ENCODE measurements at regions not wholly inside any gene's neighbourhood (a gene's known extent, or its start where the extent isn't known, plus 50 kb on each side); places are given as distances from the start of the nearest gene placed in this dataset.

DNA sequence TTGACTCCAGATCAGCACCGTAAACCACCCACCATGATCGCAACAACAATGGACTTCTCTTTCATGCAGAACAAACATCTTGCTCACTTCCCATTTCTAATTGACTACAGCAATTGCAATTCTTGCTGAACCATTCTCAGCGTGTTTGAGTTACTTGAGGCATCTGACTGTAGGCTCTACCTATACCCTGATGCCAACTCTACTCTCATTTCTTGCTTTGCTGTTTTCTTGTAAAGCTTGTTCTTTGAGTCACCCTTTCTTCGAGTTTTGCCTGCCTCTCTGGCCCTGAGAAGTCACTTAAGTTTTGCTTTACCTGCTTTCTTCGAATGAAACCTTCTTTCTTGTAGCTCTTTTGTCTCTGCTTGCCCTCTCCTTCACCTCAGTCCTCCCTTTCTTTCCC is 160.5 kb upstream of the RND3 start:
- Mint-ChIP-seq H3K4me3 (no peak overlapping the region), H3K4me1 (peaks cover 16% of the 10 kb centered on the region), H3K36me3 (0 out of 2 replicates have a peak, but pooled peaks cover 4% of the 10 kb centered on the region), H3K9me3 (peaks cover 7% of the 10 kb centered on the region; the same call in 1 of the 2 replicates), H3K27me3 (ENCODE audit: low read depth) (no peaks in the 10 kb centered on the region), H3K27ac (no peak overlapping the region)
- POLR2A ChIA-PET = no interaction called here
- DNase-seq (ENCODE audit: low spot score) = no peak
- TF ChIP-seq JUN (CRISPR knock-in tag; IDR thresholded peaks at IDR 0.05) = no peak
- TF ChIP-seq, protein P1, sequence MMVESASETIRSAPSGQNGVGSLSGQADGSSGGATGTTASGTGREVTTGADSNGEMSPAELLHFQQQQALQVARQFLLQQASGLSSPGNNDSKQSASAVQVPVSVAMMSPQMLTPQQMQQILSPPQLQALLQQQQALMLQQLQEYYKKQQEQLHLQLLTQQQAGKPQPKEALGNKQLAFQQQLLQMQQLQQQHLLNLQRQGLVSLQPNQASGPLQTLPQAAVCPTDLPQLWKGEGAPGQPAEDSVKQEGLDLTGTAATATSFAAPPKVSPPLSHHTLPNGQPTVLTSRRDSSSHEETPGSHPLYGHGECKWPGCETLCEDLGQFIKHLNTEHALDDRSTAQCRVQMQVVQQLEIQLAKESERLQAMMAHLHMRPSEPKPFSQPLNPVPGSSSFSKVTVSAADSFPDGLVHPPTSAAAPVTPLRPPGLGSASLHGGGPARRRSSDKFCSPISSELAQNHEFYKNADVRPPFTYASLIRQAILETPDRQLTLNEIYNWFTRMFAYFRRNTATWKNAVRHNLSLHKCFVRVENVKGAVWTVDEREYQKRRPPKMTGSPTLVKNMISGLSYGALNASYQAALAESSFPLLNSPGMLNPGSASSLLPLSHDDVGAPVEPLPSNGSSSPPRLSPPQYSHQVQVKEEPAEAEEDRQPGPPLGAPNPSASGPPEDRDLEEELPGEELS (CRISPR knock-in tag; IDR thresholded peaks at IDR 0.05) = no peak
- no peak for TF ChIP-seq ZNF263 (CRISPR knock-in tag; IDR thresholded peaks at IDR 0.05; ENCODE audit: low read depth)
- no peak for TF ChIP-seq FOXJ3 (CRISPR knock-in tag; IDR thresholded peaks at IDR 0.05; ENCODE audit: borderline replicate concordance)
- no peak for TF ChIP-seq OVOL2 (CRISPR knock-in tag; IDR thresholded peaks at IDR 0.05; ENCODE audit: borderline replicate concordance)
- TF ChIP-seq, protein P2, sequence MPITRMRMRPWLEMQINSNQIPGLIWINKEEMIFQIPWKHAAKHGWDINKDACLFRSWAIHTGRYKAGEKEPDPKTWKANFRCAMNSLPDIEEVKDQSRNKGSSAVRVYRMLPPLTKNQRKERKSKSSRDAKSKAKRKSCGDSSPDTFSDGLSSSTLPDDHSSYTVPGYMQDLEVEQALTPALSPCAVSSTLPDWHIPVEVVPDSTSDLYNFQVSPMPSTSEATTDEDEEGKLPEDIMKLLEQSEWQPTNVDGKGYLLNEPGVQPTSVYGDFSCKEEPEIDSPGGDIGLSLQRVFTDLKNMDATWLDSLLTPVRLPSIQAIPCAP (CRISPR knock-in tag; IDR thresholded peaks at IDR 0.05) = no peak
- TF ChIP-seq ELF4 (CRISPR knock-in tag; IDR thresholded peaks at IDR 0.05; ENCODE audit: low read depth) = no peak
- TF ChIP-seq ZNF416 (CRISPR knock-in tag; IDR thresholded peaks at IDR 0.05) = no peak
- no peak for TF ChIP-seq NR3C1 (CRISPR knock-in tag; conservative IDR thresholded peaks at IDR 0.05; ENCODE audit: low read depth)
- TF ChIP-seq, protein P3, sequence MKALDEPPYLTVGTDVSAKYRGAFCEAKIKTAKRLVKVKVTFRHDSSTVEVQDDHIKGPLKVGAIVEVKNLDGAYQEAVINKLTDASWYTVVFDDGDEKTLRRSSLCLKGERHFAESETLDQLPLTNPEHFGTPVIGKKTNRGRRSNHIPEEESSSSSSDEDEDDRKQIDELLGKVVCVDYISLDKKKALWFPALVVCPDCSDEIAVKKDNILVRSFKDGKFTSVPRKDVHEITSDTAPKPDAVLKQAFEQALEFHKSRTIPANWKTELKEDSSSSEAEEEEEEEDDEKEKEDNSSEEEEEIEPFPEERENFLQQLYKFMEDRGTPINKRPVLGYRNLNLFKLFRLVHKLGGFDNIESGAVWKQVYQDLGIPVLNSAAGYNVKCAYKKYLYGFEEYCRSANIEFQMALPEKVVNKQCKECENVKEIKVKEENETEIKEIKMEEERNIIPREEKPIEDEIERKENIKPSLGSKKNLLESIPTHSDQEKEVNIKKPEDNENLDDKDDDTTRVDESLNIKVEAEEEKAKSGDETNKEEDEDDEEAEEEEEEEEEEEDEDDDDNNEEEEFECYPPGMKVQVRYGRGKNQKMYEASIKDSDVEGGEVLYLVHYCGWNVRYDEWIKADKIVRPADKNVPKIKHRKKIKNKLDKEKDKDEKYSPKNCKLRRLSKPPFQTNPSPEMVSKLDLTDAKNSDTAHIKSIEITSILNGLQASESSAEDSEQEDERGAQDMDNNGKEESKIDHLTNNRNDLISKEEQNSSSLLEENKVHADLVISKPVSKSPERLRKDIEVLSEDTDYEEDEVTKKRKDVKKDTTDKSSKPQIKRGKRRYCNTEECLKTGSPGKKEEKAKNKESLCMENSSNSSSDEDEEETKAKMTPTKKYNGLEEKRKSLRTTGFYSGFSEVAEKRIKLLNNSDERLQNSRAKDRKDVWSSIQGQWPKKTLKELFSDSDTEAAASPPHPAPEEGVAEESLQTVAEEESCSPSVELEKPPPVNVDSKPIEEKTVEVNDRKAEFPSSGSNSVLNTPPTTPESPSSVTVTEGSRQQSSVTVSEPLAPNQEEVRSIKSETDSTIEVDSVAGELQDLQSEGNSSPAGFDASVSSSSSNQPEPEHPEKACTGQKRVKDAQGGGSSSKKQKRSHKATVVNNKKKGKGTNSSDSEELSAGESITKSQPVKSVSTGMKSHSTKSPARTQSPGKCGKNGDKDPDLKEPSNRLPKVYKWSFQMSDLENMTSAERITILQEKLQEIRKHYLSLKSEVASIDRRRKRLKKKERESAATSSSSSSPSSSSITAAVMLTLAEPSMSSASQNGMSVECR (CRISPR knock-in tag; IDR thresholded peaks at IDR 0.05; ENCODE audit: borderline replicate concordance) = no peak
- TF ChIP-seq, protein P4, sequence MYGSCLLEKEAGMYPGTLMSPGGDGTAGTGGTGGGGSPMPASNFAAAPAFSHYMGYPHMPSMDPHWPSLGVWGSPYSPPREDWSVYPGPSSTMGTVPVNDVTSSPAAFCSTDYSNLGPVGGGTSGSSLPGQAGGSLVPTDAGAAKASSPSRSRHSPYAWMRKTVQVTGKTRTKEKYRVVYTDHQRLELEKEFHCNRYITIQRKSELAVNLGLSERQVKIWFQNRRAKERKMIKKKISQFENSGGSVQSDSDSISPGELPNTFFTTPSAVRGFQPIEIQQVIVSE (CRISPR knock-in tag; IDR thresholded peaks at IDR 0.05; ENCODE audit: borderline replicate concordance) = no peak
- TF ChIP-seq, protein P5, sequence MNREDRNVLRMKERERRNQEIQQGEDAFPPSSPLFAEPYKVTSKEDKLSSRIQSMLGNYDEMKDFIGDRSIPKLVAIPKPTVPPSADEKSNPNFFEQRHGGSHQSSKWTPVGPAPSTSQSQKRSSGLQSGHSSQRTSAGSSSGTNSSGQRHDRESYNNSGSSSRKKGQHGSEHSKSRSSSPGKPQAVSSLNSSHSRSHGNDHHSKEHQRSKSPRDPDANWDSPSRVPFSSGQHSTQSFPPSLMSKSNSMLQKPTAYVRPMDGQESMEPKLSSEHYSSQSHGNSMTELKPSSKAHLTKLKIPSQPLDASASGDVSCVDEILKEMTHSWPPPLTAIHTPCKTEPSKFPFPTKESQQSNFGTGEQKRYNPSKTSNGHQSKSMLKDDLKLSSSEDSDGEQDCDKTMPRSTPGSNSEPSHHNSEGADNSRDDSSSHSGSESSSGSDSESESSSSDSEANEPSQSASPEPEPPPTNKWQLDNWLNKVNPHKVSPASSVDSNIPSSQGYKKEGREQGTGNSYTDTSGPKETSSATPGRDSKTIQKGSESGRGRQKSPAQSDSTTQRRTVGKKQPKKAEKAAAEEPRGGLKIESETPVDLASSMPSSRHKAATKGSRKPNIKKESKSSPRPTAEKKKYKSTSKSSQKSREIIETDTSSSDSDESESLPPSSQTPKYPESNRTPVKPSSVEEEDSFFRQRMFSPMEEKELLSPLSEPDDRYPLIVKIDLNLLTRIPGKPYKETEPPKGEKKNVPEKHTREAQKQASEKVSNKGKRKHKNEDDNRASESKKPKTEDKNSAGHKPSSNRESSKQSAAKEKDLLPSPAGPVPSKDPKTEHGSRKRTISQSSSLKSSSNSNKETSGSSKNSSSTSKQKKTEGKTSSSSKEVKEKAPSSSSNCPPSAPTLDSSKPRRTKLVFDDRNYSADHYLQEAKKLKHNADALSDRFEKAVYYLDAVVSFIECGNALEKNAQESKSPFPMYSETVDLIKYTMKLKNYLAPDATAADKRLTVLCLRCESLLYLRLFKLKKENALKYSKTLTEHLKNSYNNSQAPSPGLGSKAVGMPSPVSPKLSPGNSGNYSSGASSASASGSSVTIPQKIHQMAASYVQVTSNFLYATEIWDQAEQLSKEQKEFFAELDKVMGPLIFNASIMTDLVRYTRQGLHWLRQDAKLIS (CRISPR knock-in tag; IDR thresholded peaks at IDR 0.05; ENCODE audit: borderline replicate concordance) = no peak
- TF ChIP-seq, protein P6, sequence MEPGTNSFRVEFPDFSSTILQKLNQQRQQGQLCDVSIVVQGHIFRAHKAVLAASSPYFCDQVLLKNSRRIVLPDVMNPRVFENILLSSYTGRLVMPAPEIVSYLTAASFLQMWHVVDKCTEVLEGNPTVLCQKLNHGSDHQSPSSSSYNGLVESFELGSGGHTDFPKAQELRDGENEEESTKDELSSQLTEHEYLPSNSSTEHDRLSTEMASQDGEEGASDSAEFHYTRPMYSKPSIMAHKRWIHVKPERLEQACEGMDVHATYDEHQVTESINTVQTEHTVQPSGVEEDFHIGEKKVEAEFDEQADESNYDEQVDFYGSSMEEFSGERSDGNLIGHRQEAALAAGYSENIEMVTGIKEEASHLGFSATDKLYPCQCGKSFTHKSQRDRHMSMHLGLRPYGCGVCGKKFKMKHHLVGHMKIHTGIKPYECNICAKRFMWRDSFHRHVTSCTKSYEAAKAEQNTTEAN (CRISPR knock-in tag; IDR thresholded peaks at IDR 0.05) = no peak
- TF ChIP-seq MYBL2 (CRISPR knock-in tag; IDR thresholded peaks at IDR 0.05) = no peak
- TF ChIP-seq, protein P7, sequence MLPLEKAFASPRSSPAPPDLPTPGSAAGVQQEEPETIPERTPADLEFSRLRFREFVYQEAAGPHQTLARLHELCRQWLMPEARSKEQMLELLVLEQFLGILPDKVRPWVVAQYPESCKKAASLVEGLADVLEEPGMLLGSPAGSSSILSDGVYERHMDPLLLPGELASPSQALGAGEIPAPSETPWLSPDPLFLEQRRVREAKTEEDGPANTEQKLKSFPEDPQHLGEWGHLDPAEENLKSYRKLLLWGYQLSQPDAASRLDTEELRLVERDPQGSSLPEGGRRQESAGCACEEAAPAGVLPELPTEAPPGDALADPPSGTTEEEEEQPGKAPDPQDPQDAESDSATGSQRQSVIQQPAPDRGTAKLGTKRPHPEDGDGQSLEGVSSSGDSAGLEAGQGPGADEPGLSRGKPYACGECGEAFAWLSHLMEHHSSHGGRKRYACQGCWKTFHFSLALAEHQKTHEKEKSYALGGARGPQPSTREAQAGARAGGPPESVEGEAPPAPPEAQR (CRISPR knock-in tag; IDR thresholded peaks at IDR 0.05) = no peak
- TF ChIP-seq, protein P8, sequence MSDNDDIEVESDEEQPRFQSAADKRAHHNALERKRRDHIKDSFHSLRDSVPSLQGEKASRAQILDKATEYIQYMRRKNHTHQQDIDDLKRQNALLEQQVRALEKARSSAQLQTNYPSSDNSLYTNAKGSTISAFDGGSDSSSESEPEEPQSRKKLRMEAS (CRISPR knock-in tag; IDR thresholded peaks at IDR 0.05) = no peak
- TF ChIP-seq, protein P9, sequence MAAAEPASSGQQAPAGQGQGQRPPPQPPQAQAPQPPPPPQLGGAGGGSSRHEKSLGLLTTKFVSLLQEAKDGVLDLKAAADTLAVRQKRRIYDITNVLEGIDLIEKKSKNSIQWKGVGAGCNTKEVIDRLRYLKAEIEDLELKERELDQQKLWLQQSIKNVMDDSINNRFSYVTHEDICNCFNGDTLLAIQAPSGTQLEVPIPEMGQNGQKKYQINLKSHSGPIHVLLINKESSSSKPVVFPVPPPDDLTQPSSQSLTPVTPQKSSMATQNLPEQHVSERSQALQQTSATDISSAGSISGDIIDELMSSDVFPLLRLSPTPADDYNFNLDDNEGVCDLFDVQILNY (CRISPR knock-in tag; IDR thresholded peaks at IDR 0.05) = no peak
- no peak for TF ChIP-seq NFE2L1 (CRISPR knock-in tag; IDR thresholded peaks at IDR 0.05)
- TF ChIP-seq, protein P10, sequence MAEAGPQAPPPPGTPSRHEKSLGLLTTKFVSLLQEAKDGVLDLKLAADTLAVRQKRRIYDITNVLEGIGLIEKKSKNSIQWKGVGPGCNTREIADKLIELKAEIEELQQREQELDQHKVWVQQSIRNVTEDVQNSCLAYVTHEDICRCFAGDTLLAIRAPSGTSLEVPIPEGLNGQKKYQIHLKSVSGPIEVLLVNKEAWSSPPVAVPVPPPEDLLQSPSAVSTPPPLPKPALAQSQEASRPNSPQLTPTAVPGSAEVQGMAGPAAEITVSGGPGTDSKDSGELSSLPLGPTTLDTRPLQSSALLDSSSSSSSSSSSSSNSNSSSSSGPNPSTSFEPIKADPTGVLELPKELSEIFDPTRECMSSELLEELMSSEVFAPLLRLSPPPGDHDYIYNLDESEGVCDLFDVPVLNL (CRISPR knock-in tag; IDR thresholded peaks at IDR 0.05; ENCODE audit: borderline replicate concordance, low read depth) = no peak
- CTCF ChIA-PET = no interaction called here
- ATAC-seq = no peak

Data from WTC11 (cell line).